ENCODE measurements at regions not wholly inside any gene's neighbourhood (a gene's known extent, or its start where the extent isn't known, plus 50 kb on each side); places are given as distances from the start of the nearest gene placed in this dataset.

DNA sequence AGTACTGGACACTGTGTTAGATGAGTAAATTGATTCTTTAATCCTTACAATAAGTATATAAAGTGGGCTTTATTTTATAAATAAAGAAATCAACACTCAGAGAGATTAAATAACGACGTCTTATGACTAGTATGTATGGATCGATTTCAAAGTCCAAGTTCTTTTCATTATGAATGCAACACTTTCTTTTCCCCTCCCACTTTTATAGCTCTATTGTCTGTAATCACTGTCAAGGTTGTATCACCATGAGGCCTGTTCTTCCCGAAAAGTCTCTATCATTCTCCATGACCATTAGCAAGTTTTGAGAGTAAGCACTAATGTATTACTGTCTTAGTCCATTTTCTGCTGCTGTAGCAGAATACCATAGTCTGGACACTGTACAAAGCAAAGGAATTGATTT lies 228.4 kb downstream of the TLR4 start:
- TF ChIP-seq, protein P1, sequence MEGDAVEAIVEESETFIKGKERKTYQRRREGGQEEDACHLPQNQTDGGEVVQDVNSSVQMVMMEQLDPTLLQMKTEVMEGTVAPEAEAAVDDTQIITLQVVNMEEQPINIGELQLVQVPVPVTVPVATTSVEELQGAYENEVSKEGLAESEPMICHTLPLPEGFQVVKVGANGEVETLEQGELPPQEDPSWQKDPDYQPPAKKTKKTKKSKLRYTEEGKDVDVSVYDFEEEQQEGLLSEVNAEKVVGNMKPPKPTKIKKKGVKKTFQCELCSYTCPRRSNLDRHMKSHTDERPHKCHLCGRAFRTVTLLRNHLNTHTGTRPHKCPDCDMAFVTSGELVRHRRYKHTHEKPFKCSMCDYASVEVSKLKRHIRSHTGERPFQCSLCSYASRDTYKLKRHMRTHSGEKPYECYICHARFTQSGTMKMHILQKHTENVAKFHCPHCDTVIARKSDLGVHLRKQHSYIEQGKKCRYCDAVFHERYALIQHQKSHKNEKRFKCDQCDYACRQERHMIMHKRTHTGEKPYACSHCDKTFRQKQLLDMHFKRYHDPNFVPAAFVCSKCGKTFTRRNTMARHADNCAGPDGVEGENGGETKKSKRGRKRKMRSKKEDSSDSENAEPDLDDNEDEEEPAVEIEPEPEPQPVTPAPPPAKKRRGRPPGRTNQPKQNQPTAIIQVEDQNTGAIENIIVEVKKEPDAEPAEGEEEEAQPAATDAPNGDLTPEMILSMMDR (conservative IDR thresholded peaks at IDR 0.05 in 1 of 2, IDR thresholded peaks at IDR 0.05 in 1 of 2; ENCODE audit: extremely low read depth in 1 of 2, insufficient read depth in 1 of 2, low read depth in 1 of 2, low read length in 2 of 2), result no peak
- TF ChIP-seq EZH2 (IDR thresholded peaks at IDR 0.05; ENCODE audit: borderline replicate concordance, low read length), result no peak
